HepG2 (cell line): ENCODE measurements at regions not wholly inside any gene's neighbourhood (a gene's known extent, or its start where the extent isn't known, plus 50 kb on each side); places are given as distances from the start of the nearest gene placed in this dataset.

Source experiments
- ATAC-seq: fragments of 200-7000 bp; cut with Tn5 transposase; 3 replicates; pipeline ENCODE4 v1.9.1; 2020; ENCODE audit warnings: mild to moderate bottlenecking, moderate library complexity
- BruUV-seq: library from RNA; stranded (reverse); fragments of 400-500 nt; replicated peaks from 2 replicates; lab custom pipeline; 2021; lab: Mats Ljungman, UMichigan
- CTCF ChIA-PET: fragments of 300-600 bp; formaldehyde crosslinking; extraction: SDS; loops from one replicate; lab custom pipeline; 2021; ENCODE audit warnings: low total read pairs, inconsistent platforms, low intra/inter-chr PET ratio; lab: Yijun Ruan, JAX
- POLR2A ChIA-PET: fragments of 350-600 bp; sonication (Branson Sonifier 250); formaldehyde crosslinking; loops from one replicate; lab custom pipeline; 2020; ENCODE audit warnings: antibody characterized with exemption, inconsistent platforms; lab: Yijun Ruan, JAX
- DNase-seq: peaks from one replicate; pipeline ENCODE4 v3.0.0-alpha.2; 2015; ENCODE audit warnings: low spot score
- FAIRE-seq: peaks from 3 replicates; lab custom pipeline; 2011; peaks lifted over from hg19 to GRCh38; lab: Jason Lieb, UNC
- H2AFZ ChIP-seq: one replicate; pipeline ENCODE4 v1.6.1; 2011; ENCODE audit warnings: low read length, inconsistent platforms
- H3K27ac ChIP-seq: fragments of 300-600 bp; 3 replicates; pipeline ENCODE4 v1.8.0; 2011; ENCODE audit warnings: mixed run types, mild to moderate bottlenecking, mixed read lengths, low read length, inconsistent platforms; ENCODE audit not compliant: insufficient read depth; ENCODE audit errors: extremely low read length
- H3K27me3 ChIP-seq, 2 experiments: fragments of 200-600 bp in 1 of 2; 2 replicates in 1 of 2; 3 replicates in 1 of 2; pipeline versions ENCODE4 v1.6.0 to v1.8.0; 2011; ENCODE audit warnings: low read length in 2 of 2, mild to moderate bottlenecking in 2 of 2, moderate library complexity in 2 of 2, inconsistent platforms in 1 of 2; ENCODE audit not compliant: insufficient read depth in 2 of 2, control insufficient read depth in 1 of 2
- H3K36me3 ChIP-seq, 2 experiments: fragments of 200-600 bp in 1 of 2; replicated peaks in 1 of 2; 2 replicates in 1 of 2; 3 replicates in 1 of 2; pipeline versions ENCODE4 v1.5.1 to v1.8.0; 2011; ENCODE audit warnings: low read length in 2 of 2, inconsistent platforms in 1 of 2; ENCODE audit not compliant: insufficient read depth in 2 of 2, control insufficient read depth in 1 of 2
- H3K4me1 ChIP-seq: 2 replicates; pipeline ENCODE4 v1.5.1; 2012; ENCODE audit warnings: low read length, inconsistent platforms; ENCODE audit not compliant: insufficient read depth
- H3K4me2 ChIP-seq: 2 replicates; pipeline ENCODE4 v1.6.0; 2011; ENCODE audit warnings: low read depth, low read length, inconsistent platforms
- H3K4me3 ChIP-seq, 3 experiments: fragments of 200-600 bp in 1 of 3; sonication (generic), shearing (Covaris generic) in 1 of 3; replicated peaks in 1 of 3; 2 replicates each; pipeline ENCODE4 v1.5.1; 2011 to 2016; ENCODE audit warnings: low read length in 3 of 3, inconsistent platforms in 2 of 3, low read depth in 2 of 3, mild to moderate bottlenecking in 2 of 3, control low read depth in 1 of 3, mixed read lengths in 1 of 3; ENCODE audit not compliant: insufficient read depth in 1 of 3
- H3K79me2 ChIP-seq: one replicate; pipeline ENCODE4 v1.6.1; 2011; ENCODE audit warnings: low read length, inconsistent platforms; ENCODE audit not compliant: insufficient read depth
- H3K9ac ChIP-seq: 2 replicates; pipeline ENCODE4 v1.6.0; 2011; ENCODE audit warnings: mild to moderate bottlenecking, low read depth, low read length, inconsistent platforms; ENCODE audit not compliant: insufficient read depth
- H3K9me3 ChIP-seq: 2 replicates; pipeline ENCODE4 v1.5.1; 2012; ENCODE audit warnings: mild to moderate bottlenecking, low read length
- H4K20me1 ChIP-seq: 2 replicates; pipeline ENCODE4 v1.6.0; 2011; ENCODE audit warnings: inconsistent platforms, mild to moderate bottlenecking, low read length, moderate library complexity; ENCODE audit not compliant: insufficient read depth
- CBX2 ChIP-seq, 2 experiments: fragments of 200-600 bp in 1 of 2; sonication (generic); formaldehyde crosslinking in 1 of 2; IDR thresholded peaks; 2 replicates each; pipeline versions ENCODE4 v1.7.0 to v1.8.1; 2018 to 2022; ENCODE audit warnings: low read depth in 2 of 2, low read length in 1 of 2, mild to moderate bottlenecking in 1 of 2, missing genetic modification reagents in 1 of 2
- CEBPG ChIP-seq: IDR thresholded peaks from 2 replicates; pipeline ENCODE4 v1.6.1; 2016
- DNMT1 ChIP-seq: sonication (generic); formaldehyde crosslinking; IDR thresholded peaks from 2 replicates; pipeline ENCODE4 v1.5.1; 2020; ENCODE audit warnings: mild to moderate bottlenecking, missing genetic modification reagents
- FOXP1 ChIP-seq, 2 experiments: fragments of 450-650 bp in 1 of 2; IDR thresholded peaks; 2 replicates each; pipeline ENCODE4 v1.6.1; 2017 to 2018; ENCODE audit warnings: antibody characterized with exemption in 1 of 2
- JDP2 ChIP-seq: sonication (generic); formaldehyde crosslinking; IDR thresholded peaks from 2 replicates; pipeline ENCODE4 v1.8.1; 2022; ENCODE audit warnings: missing genetic modification reagents, borderline replicate concordance
- PRPF4 ChIP-seq: fragments of 200-400 bp; formaldehyde crosslinking; IDR thresholded peaks from 2 replicates; pipeline ENCODE4 v1.6.1; 2016; ENCODE audit warnings: low read length, low read depth; ENCODE audit not compliant: poor library complexity, severe bottlenecking
- RARA ChIP-seq: IDR thresholded peaks from 2 replicates; pipeline ENCODE4 v1.6.1; 2016; ENCODE audit warnings: missing genetic modification reagents, missing compliant biosample characterization
- SIX1 ChIP-seq: sonication (generic); formaldehyde crosslinking; IDR thresholded peaks from 2 replicates; pipeline ENCODE4 v1.4.0; 2020; ENCODE audit warnings: missing genetic modification reagents, borderline replicate concordance
- ZKSCAN5 ChIP-seq: sonication (generic); formaldehyde crosslinking; IDR thresholded peaks from 2 replicates; pipeline ENCODE4 v1.5.1; 2020; ENCODE audit warnings: mild to moderate bottlenecking, missing genetic modification reagents
- ZNF235 ChIP-seq: sonication (generic); formaldehyde crosslinking; IDR thresholded peaks from 2 replicates; pipeline ENCODE4 v1.8.1; 2023; ENCODE audit warnings: mild to moderate bottlenecking, missing genetic modification reagents, borderline replicate concordance
- ZNF766 ChIP-seq: sonication (generic); formaldehyde crosslinking; IDR thresholded peaks from 2 replicates; pipeline ENCODE4 v1.5.0; 2020; ENCODE audit warnings: missing genetic modification reagents, borderline replicate concordance
- WGBS: methylation state at CpG from one replicate; pipeline ENCODE4 v1.1.6; 2017; ENCODE audit warnings: low lambda C conversion rate; 5-methylcytosine and 5-hydroxymethylcytosine counted together
- in situ Hi-C: cut with HindIII; loops from 2 replicates; pipeline ENCODE4 v1.10.0; 2017; ENCODE audit warnings: low pct_unique_long_range_greater_than_20kb; ENCODE audit not compliant: extremely low pct_ligation_motif_present
- intact Hi-C: fragments of 100-400 bp; cut with micrococcal nuclease; formaldehyde crosslinking; loops from one replicate; pipeline ENCODE4 v1.10.0; 2022; ENCODE audit not compliant: unreplicated experiment
- TF ChIP-seq, protein P1 (sequence below): sonication (generic); formaldehyde crosslinking; IDR thresholded peaks from 2 replicates; pipeline ENCODE4 v1.5.0; 2020; ENCODE audit warnings: mild to moderate bottlenecking, missing genetic modification reagents, borderline replicate concordance

- no peaks in the 10 kb centered on the region for H3K4me1 ChIP-seq
- no peak overlapping the region for H3K4me2 ChIP-seq
- H3K4me3 ChIP-seq, result no peak overlapping the region
- TF ChIP-seq CBX2 (IDR thresholded peaks at IDR 0.05; ENCODE audit: low read depth, low read length), result no peak
- no peak for TF ChIP-seq CBX2 (CRISPR knock-in tag; IDR thresholded peaks at IDR 0.05; ENCODE audit: low read depth)
- TF ChIP-seq, protein P1, sequence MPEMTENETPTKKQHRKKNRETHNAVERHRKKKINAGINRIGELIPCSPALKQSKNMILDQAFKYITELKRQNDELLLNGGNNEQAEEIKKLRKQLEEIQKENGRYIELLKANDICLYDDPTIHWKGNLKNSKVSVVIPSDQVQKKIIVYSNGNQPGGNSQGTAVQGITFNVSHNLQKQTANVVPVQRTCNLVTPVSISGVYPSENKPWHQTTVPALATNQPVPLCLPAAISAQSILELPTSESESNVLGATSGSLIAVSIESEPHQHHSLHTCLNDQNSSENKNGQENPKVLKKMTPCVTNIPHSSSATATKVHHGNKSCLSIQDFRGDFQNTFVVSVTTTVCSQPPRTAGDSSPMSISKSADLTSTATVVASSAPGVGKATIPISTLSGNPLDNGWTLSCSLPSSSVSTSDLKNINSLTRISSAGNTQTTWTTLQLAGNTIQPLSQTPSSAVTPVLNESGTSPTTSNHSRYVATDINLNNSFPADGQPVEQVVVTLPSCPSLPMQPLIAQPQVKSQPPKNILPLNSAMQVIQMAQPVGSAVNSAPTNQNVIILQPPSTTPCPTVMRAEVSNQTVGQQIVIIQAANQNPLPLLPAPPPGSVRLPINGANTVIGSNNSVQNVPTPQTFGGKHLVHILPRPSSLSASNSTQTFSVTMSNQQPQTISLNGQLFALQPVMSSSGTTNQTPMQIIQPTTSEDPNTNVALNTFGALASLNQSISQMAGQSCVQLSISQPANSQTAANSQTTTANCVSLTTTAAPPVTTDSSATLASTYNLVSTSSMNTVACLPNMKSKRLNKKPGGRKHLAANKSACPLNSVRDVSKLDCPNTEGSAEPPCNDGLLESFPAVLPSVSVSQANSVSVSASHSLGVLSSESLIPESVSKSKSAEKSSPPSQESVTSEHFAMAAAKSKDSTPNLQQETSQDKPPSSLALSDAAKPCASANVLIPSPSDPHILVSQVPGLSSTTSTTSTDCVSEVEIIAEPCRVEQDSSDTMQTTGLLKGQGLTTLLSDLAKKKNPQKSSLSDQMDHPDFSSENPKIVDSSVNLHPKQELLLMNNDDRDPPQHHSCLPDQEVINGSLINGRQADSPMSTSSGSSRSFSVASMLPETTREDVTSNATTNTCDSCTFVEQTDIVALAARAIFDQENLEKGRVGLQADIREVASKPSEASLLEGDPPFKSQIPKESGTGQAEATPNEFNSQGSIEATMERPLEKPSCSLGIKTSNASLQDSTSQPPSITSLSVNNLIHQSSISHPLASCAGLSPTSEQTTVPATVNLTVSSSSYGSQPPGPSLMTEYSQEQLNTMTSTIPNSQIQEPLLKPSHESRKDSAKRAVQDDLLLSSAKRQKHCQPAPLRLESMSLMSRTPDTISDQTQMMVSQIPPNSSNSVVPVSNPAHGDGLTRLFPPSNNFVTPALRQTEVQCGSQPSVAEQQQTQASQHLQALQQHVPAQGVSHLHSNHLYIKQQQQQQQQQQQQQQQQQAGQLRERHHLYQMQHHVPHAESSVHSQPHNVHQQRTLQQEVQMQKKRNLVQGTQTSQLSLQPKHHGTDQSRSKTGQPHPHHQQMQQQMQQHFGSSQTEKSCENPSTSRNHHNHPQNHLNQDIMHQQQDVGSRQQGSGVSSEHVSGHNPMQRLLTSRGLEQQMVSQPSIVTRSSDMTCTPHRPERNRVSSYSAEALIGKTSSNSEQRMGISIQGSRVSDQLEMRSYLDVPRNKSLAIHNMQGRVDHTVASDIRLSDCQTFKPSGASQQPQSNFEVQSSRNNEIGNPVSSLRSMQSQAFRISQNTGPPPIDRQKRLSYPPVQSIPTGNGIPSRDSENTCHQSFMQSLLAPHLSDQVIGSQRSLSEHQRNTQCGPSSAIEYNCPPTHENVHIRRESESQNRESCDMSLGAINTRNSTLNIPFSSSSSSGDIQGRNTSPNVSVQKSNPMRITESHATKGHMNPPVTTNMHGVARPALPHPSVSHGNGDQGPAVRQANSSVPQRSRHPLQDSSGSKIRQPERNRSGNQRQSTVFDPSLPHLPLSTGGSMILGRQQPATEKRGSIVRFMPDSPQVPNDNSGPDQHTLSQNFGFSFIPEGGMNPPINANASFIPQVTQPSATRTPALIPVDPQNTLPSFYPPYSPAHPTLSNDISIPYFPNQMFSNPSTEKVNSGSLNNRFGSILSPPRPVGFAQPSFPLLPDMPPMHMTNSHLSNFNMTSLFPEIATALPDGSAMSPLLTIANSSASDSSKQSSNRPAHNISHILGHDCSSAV (CRISPR knock-in tag), result no peak
- no peak for TF ChIP-seq ZKSCAN5
- TF ChIP-seq ZNF235 (CRISPR knock-in tag), result no peak
- TF ChIP-seq ZNF766 (CRISPR knock-in tag), result no peak
- no peak for TF ChIP-seq JDP2
- no peak for TF ChIP-seq SIX1 (CRISPR knock-in tag)
- TF ChIP-seq PRPF4, result no peak
- no peak for TF ChIP-seq FOXP1 (IDR thresholded peaks at IDR 0.05)
- no peak for TF ChIP-seq FOXP1 (CRISPR knock-in tag; IDR thresholded peaks at IDR 0.05)
- no peak for TF ChIP-seq DNMT1
- no peak for TF ChIP-seq RARA (CRISPR knock-in tag)
- TF ChIP-seq CEBPG (CRISPR knock-in tag), result no peak
- H3K27ac ChIP-seq, result no peak overlapping the region
- FAIRE-seq, result no peak
- ChIA-PET CTCF (no interaction called here), POLR2A (no interaction called here)
- 10% methylated on average over 2 of the region's 6 CpGs for WGBS
- no peak overlapping the region for H2AFZ ChIP-seq
- no peaks in the 10 kb centered on the region for H3K9me3 ChIP-seq
- H3K79me2 ChIP-seq, result no peaks in the 10 kb centered on the region
- no peak for ATAC-seq
- intact Hi-C loops (no loop called here), in situ Hi-C loops (no loop called here)
- H3K9ac ChIP-seq, result no peak overlapping the region
- no peaks in the 10 kb centered on the region for H4K20me1 ChIP-seq
- H3K36me3 ChIP-seq, result no peaks in the 10 kb centered on the region
- H3K27me3 ChIP-seq, result no peaks in the 10 kb centered on the region
- no peak for DNase-seq
- BruUV-seq, result no TSS peak
These were observed 342.6 kb upstream of the CCDC196 start for GRCh38 chr14:66143387-66144112.
